Neural cell (in vitro differentiated cells): ENCODE measurements at regions not wholly inside any gene's neighbourhood (a gene's known extent, or its start where the extent isn't known, plus 50 kb on each side); places are given as distances from the start of the nearest gene placed in this dataset.

Experiments
- H2AFZ ChIP-seq: fragments of 200-600, 300-800 bp; sonication (generic), shearing (Covaris generic); 2 replicates; pipeline ENCODE4 v1.6.0; 2014; ENCODE audit warnings: low read depth, mild to moderate bottlenecking, antibody characterized with exemption, low read length, moderate library complexity
- H3F3A ChIP-seq: fragments of 200-600 bp; shearing (Covaris generic); 2 replicates; pipeline ENCODE4 v1.6.1; 2016; ENCODE audit warnings: mild to moderate bottlenecking, moderate library complexity, mixed read lengths, antibody characterized with exemption, low read length; ENCODE audit not compliant: insufficient read depth, poor library complexity, severe bottlenecking
- H3K27ac ChIP-seq: fragments of 200-600, 300-800 bp; sonication (generic), shearing (Covaris generic); 2 replicates; pipeline ENCODE4 v1.5.1; 2014; ENCODE audit warnings: mild to moderate bottlenecking, low read length, moderate library complexity
- H3K27me3 ChIP-seq: fragments of 300-800, 200-600 bp; sonication (generic), shearing (Covaris generic); 2 replicates; pipeline ENCODE4 v1.6.0; 2014; ENCODE audit warnings: mild to moderate bottlenecking, low read depth, low read length, moderate library complexity; ENCODE audit not compliant: insufficient read depth
- H3K36me3 ChIP-seq: fragments of 300-800, 200-600 bp; sonication (generic), shearing (Covaris generic); 2 replicates; pipeline ENCODE4 v1.5.1; 2014; ENCODE audit warnings: mild to moderate bottlenecking, antibody characterized with exemption, low read length, moderate library complexity; ENCODE audit not compliant: insufficient read depth
- H3K4me2 ChIP-seq: fragments of 300-800, 200-600 bp; sonication (generic), shearing (Covaris generic); 2 replicates; pipeline ENCODE4 v1.6.0; 2014; ENCODE audit warnings: mild to moderate bottlenecking, low read length
- H3K4me3 ChIP-seq: fragments of 300-800, 200-600 bp; sonication (generic), shearing (Covaris generic); 2 replicates; pipeline ENCODE4 v1.5.1; 2014; ENCODE audit warnings: mild to moderate bottlenecking, low read length, moderate library complexity
- H3K79me2 ChIP-seq: fragments of 200-600 bp; shearing (Covaris generic); replicated peaks from 2 replicates; pipeline ENCODE4 v1.6.0; 2014; ENCODE audit warnings: mild to moderate bottlenecking, low read length, moderate library complexity; ENCODE audit not compliant: insufficient read depth
- H3K9ac ChIP-seq: fragments of 300-800, 200-600 bp; sonication (generic), shearing (Covaris generic); 2 replicates; pipeline ENCODE4 v1.6.1; 2016; ENCODE audit warnings: mild to moderate bottlenecking, low read length, mixed read lengths
- H3K9me2 ChIP-seq: fragments of 200-600 bp; shearing (Covaris generic); 2 replicates; pipeline ENCODE4 v1.6.1; 2016; ENCODE audit warnings: mild to moderate bottlenecking, low read length, mixed read lengths; ENCODE audit not compliant: insufficient read depth
- H3K9me3 ChIP-seq: fragments of 200-600, 300-800 bp; sonication (generic), shearing (Covaris generic); 2 replicates; pipeline ENCODE4 v1.6.1; 2016; ENCODE audit warnings: mild to moderate bottlenecking, mixed run types, low read length, moderate library complexity, mixed read lengths
- H4K20me1 ChIP-seq: fragments of 200-600 bp; shearing (Covaris generic); 2 replicates; pipeline ENCODE4 v1.6.1; 2016; ENCODE audit warnings: mild to moderate bottlenecking, mixed run types; ENCODE audit not compliant: insufficient read depth
- CTCF ChIP-seq: fragments of 450-650 bp; IDR thresholded peaks from 2 replicates; pipeline ENCODE4 v1.5.1; 2014; ENCODE audit warnings: antibody characterized with exemption, mild to moderate bottlenecking, moderate library complexity; ENCODE audit not compliant: poor library complexity, severe bottlenecking
- EP300 ChIP-seq: fragments of 450-650 bp; conservative IDR thresholded peaks from 2 replicates; pipeline ENCODE4 v1.6.1; 2014; ENCODE audit warnings: antibody characterized with exemption, mild to moderate bottlenecking, moderate library complexity; ENCODE audit not compliant: poor library complexity, severe bottlenecking
- EZH2 ChIP-seq: fragments of 200-600, 300-800 bp; shearing (Covaris generic), sonication (generic); IDR thresholded peaks from 2 replicates; pipeline ENCODE4 v1.6.1; 2014; ENCODE audit warnings: antibody characterized with exemption, low read length, borderline replicate concordance, mild to moderate bottlenecking; ENCODE audit not compliant: insufficient read depth, poor library complexity, severe bottlenecking
- MXI1 ChIP-seq: fragments of 450-650 bp; conservative IDR thresholded peaks from 2 replicates; pipeline ENCODE4 v1.6.1; 2014; ENCODE audit warnings: antibody characterized with exemption, mild to moderate bottlenecking; ENCODE audit not compliant: poor library complexity, severe bottlenecking
- POLR2AphosphoS5 ChIP-seq: IDR thresholded peaks from 2 replicates; pipeline ENCODE4 v1.6.1; 2012
- RAD21 ChIP-seq: fragments of 450-650 bp; conservative IDR thresholded peaks from 2 replicates; pipeline ENCODE4 v1.6.1; 2014; ENCODE audit warnings: antibody characterized with exemption, mild to moderate bottlenecking, moderate library complexity
- SMC3 ChIP-seq: fragments of 450-650 bp; conservative IDR thresholded peaks from 2 replicates; pipeline ENCODE4 v1.6.1; 2014; ENCODE audit warnings: antibody characterized with exemption, mild to moderate bottlenecking, moderate library complexity; ENCODE audit not compliant: poor library complexity
- TAF1 ChIP-seq: IDR thresholded peaks from 2 replicates; pipeline ENCODE4 v1.6.1; 2012; ENCODE audit warnings: low read depth
- TF ChIP-seq, protein P1 (sequence below): IDR thresholded peaks from 2 replicates; pipeline ENCODE4 v1.6.1; 2012; ENCODE audit warnings: borderline replicate concordance

- H3K4me2 ChIP-seq, result no peak overlapping the region
- no peaks in the 10 kb centered on the region for H3K79me2 ChIP-seq
- H4K20me1 ChIP-seq, result no peaks in the 10 kb centered on the region
- H3K9me2 ChIP-seq, result no peaks in the 10 kb centered on the region
- no peaks in the 10 kb centered on the region for H3F3A ChIP-seq
- H3K27ac ChIP-seq, result no peak overlapping the region
- no peak overlapping the region for H2AFZ ChIP-seq
- TF ChIP-seq, protein P1, sequence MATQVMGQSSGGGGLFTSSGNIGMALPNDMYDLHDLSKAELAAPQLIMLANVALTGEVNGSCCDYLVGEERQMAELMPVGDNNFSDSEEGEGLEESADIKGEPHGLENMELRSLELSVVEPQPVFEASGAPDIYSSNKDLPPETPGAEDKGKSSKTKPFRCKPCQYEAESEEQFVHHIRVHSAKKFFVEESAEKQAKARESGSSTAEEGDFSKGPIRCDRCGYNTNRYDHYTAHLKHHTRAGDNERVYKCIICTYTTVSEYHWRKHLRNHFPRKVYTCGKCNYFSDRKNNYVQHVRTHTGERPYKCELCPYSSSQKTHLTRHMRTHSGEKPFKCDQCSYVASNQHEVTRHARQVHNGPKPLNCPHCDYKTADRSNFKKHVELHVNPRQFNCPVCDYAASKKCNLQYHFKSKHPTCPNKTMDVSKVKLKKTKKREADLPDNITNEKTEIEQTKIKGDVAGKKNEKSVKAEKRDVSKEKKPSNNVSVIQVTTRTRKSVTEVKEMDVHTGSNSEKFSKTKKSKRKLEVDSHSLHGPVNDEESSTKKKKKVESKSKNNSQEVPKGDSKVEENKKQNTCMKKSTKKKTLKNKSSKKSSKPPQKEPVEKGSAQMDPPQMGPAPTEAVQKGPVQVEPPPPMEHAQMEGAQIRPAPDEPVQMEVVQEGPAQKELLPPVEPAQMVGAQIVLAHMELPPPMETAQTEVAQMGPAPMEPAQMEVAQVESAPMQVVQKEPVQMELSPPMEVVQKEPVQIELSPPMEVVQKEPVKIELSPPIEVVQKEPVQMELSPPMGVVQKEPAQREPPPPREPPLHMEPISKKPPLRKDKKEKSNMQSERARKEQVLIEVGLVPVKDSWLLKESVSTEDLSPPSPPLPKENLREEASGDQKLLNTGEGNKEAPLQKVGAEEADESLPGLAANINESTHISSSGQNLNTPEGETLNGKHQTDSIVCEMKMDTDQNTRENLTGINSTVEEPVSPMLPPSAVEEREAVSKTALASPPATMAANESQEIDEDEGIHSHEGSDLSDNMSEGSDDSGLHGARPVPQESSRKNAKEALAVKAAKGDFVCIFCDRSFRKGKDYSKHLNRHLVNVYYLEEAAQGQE, result no peak
- TF ChIP-seq CTCF, result no peak
- no peak for TF ChIP-seq RAD21
- TF ChIP-seq POLR2AphosphoS5, result no peak
- no peaks in the 10 kb centered on the region for H3K9me3 ChIP-seq
- H3K4me3 ChIP-seq, result no peak overlapping the region
- H3K36me3 ChIP-seq, result no peaks in the 10 kb centered on the region
- H3K27me3 ChIP-seq, result no peaks in the 10 kb centered on the region
- H3K9ac ChIP-seq, result no peak overlapping the region
These were observed 99.0 kb upstream of the FIGN start for GRCh38 chr2:163834841-163835240.

DNA sequence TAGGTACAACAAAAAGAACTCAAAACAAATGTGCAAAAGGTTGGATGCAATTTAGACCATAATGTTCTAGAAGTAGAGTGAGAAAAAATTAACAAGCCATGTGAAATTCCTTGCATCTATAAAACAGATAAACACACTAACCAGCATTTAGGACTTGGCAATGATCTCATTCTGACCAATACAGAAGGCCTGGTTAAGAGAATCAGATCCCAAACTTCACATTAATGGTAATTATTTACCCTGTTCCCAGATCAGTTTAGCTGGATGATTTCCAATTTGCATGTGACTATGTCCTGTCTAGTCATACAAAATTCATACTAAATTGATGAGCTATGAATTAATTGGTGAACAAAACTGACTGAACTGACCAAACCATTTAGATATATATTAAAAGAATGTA, 98.4 kb upstream of the FIGN start:
- Histone ChIP-seq H3K4me2 (no peak overlapping the region), H3K36me3 (no peaks in the 10 kb centered on the region), H3K4me3 (no peak overlapping the region), H3K9me3 (no peaks in the 10 kb centered on the region), H4K20me1 (no peaks in the 10 kb centered on the region), H2AFZ (no peak overlapping the region), H3K9ac (no peak overlapping the region), H3K27me3 (no peaks in the 10 kb centered on the region), H3K79me2 (no peaks in the 10 kb centered on the region), H3K27ac (no peak overlapping the region), H3F3A (no peaks in the 10 kb centered on the region), H3K9me2 (no peaks in the 10 kb centered on the region)
- TF ChIP-seq TAF1 (no peak), SMC3 (no peak), EZH2 (no peak)

DNA sequence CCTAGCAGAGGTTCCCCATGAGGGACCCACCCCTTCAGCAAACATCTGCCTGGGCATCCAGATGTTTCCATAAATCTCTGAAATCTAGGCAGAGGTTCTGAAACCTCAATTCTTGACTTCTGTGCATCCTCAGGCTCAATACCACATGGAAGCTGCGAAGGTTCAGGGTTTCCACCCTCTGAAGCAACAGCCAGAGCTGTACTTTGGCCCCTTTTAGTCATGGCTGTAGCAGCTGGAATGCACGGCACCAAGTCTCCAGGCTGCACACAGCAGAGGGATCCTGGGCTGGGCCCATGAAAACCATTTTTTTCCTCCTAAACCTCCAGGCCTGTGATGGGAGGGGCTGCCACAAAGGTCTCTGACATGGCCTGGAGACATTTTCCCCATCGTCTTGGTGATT, 93.0 kb upstream of the FIGN start:
- no peak for TF ChIP-seq CTCF
- no peak for TF ChIP-seq POLR2AphosphoS5
- no peak for TF ChIP-seq EZH2
- no peak for TF ChIP-seq EP300
- no peak for TF ChIP-seq TAF1
- no peak for TF ChIP-seq SMC3
- TF ChIP-seq MXI1, result no peak
- no peak for TF ChIP-seq RAD21
- TF ChIP-seq, protein P1, result no peak
- no peak overlapping the region for H2AFZ ChIP-seq
- H3K27ac ChIP-seq, result no peak overlapping the region
- H3K9me2 ChIP-seq, result no peaks in the 10 kb centered on the region
- no peaks in the 10 kb centered on the region for H3K79me2 ChIP-seq
- H3K4me3 ChIP-seq, result no peak overlapping the region
- no peaks in the 10 kb centered on the region for H3K36me3 ChIP-seq
- H3K9me3 ChIP-seq, result peaks cover 4% of the 10 kb centered on the region
- no peak overlapping the region for H3K4me2 ChIP-seq
- H3K27me3 ChIP-seq, result no peaks in the 10 kb centered on the region
- H3K9ac ChIP-seq, result no peak overlapping the region
- H3F3A ChIP-seq, result no peaks in the 10 kb centered on the region
- no peaks in the 10 kb centered on the region for H4K20me1 ChIP-seq
